Adrenal gland (tissue), 9 donors: ENCODE measurements at regions not wholly inside any gene's neighbourhood (a gene's known extent, or its start where the extent isn't known, plus 50 kb on each side); places are given as distances from the start of the nearest gene placed in this dataset.

Experiments used
- DNase-seq, 7 donors: peaks; one replicate each; pipeline ENCODE4 v3.0.0-alpha.2; 2019 to 2020
- H3K27ac ChIP-seq, 5 donors: fragments of 200-600 bp; sonication (generic) in 4 of 5; 1 replicate in 3 of 5; 2 replicates in 2 of 5; pipeline versions ENCODE4 v1.5.1 to v1.8.0; 2016 to 2020; ENCODE audit warnings: mild to moderate bottlenecking in 1 of 5
- H3K27me3 ChIP-seq: fragments of 200-600 bp; 2 replicates; pipeline ENCODE4 v1.8.0; 2021
- H3K36me3 ChIP-seq, 2 donors: fragments of 200-600 bp; replicated peaks in 1 of 2; 1 replicate in 1 of 2; 2 replicates in 1 of 2; pipeline versions ENCODE4 v1.5.1 to v1.8.0; 2018 to 2022
- H3K4me1 ChIP-seq, 2 donors: fragments of 200-600 bp; replicated peaks in 1 of 2; 1 replicate in 1 of 2; 2 replicates in 1 of 2; pipeline versions ENCODE4 v1.5.1 to v1.8.0; 2018 to 2021
- H3K4me3 ChIP-seq, 4 donors: fragments of 200-600 bp; sonication (generic) in 3 of 4; one replicate each; pipeline ENCODE4 v1.5.1; 2016 to 2018
- H3K9me3 ChIP-seq, 3 donors: fragments of 200-600 bp; sonication (generic) in 1 of 3; replicated peaks in 1 of 3; 1 replicate in 2 of 3; 2 replicates in 1 of 3; pipeline versions ENCODE4 v1.5.1 to v1.8.0; 2016 to 2021
- CTCF ChIP-seq, 6 experiments: fragments of 450-650 bp in 4 of 6; fragments of 200-600 bp in 2 of 6; sonication (generic) in 1 of 6; IDR thresholded peaks; 1 replicate in 5 of 6; 2 replicates in 1 of 6; pipeline versions ENCODE4 v1.5.1 to v1.8.0; 2016 to 2021; ENCODE audit warnings: antibody characterized with exemption in 6 of 6, mild to moderate bottlenecking in 2 of 6, moderate library complexity in 1 of 6
- POLR2A ChIP-seq, 2 donors: fragments of 450-650 bp; IDR thresholded peaks; one replicate each; pipeline ENCODE4 v1.6.1; 2017; ENCODE audit warnings: antibody characterized with exemption in 2 of 2, mild to moderate bottlenecking in 2 of 2, moderate library complexity in 1 of 2
- WGBS, 4 donors: extraction: QIAGEN DNeasy Blood & Tissue Kit in 2 of 4; methylation state at CpG; one replicate each; pipeline versions ENCODE4 v1.1.5 to v1.1.7; 2013 to 2017; 5-methylcytosine and 5-hydroxymethylcytosine counted together
- intact Hi-C, 2 donors: fragments of 100-400 bp; cut with DNase I; formaldehyde crosslinking; loops; one replicate each; pipeline versions ENCODE4 v1.14.1 to v1.15.0; 2022 to 2023
- donor health status: healthy with polysubstance abuse.
- donor health status: Bipolar disorder and iron deficiency.
- donor health status: DM: yes; HTN: yes; CAD: no.
- donor health status: DM: no; HTN: no; CAD: no.
- donor health status: DM: no; HTN: no; CAD: no.

- Histone ChIP-seq H3K27ac (no peak overlapping the region), H3K4me3 (no peak overlapping the region), H3K36me3 (no peaks in the 10 kb centered on the region), H3K27me3 (no peaks in the 10 kb centered on the region), H3K4me1 (no peaks in the 10 kb centered on the region), H3K9me3 (no peaks in the 10 kb centered on the region)
- intact Hi-C loops, result no loop called here
- 38 to 68% (median 60%) methylated on average over 1 of the region's 1 CpG for WGBS, 4 donors
- DNase-seq, result no peak
- TF ChIP-seq CTCF (IDR thresholded peaks at IDR 0.05) (no peak), POLR2A (IDR thresholded peaks at IDR 0.05) (no peak)
Measured at GRCh38 chr14:94975366-94975765, 182.0 kb downstream of the DICER1 start.

GRCh38 chr14:94974893-94975292, 182.4 kb downstream of the DICER1 start:
- no peaks in the 10 kb centered on the region for H3K4me1 ChIP-seq
- H3K27ac ChIP-seq, result no peak overlapping the region
- intact Hi-C loops, result no loop called here
- 45 to 58% (median 54%) methylated on average over 3 of the region's 3 CpGs for WGBS, 4 donors
- no peak for DNase-seq
- H3K36me3 ChIP-seq, result no peaks in the 10 kb centered on the region
- H3K9me3 ChIP-seq, result no peaks in the 10 kb centered on the region
- H3K4me3 ChIP-seq, result no peak overlapping the region
- no peak for TF ChIP-seq CTCF (IDR thresholded peaks at IDR 0.05)
- no peak for TF ChIP-seq POLR2A (IDR thresholded peaks at IDR 0.05)
- H3K27me3 ChIP-seq, result no peaks in the 10 kb centered on the region

GRCh38 chr14:94974422-94974821, 182.9 kb downstream of the DICER1 start:
- TF ChIP-seq POLR2A (IDR thresholded peaks at IDR 0.05) (no peak), CTCF (IDR thresholded peaks at IDR 0.05) (no peak)
- Histone ChIP-seq H3K27me3 (no peaks in the 10 kb centered on the region), H3K4me1 (no peaks in the 10 kb centered on the region), H3K36me3 (no peaks in the 10 kb centered on the region), H3K27ac (no peak overlapping the region), H3K4me3 (no peak overlapping the region), H3K9me3 (no peaks in the 10 kb centered on the region)
- no peak for DNase-seq
- intact Hi-C loops, result no loop called here
- 62 to 83% (median 78%) methylated on average over 2 of the region's 2 CpGs for WGBS, 4 donors

- DNase-seq, result no peak
- no peaks in the 10 kb centered on the region for H3K4me1 ChIP-seq
- WGBS, 4 donors, result 62 to 69% (median 66%) methylated on average over 10 of the region's 10 CpGs
- intact Hi-C loops, result no loop called here
- peak overlapping the region in 2 of 5 donors; percentile 2 to 22 for H3K27ac ChIP-seq
- H3K9me3 ChIP-seq, result no peaks in the 10 kb centered on the region
- TF ChIP-seq CTCF (IDR thresholded peaks at IDR 0.05) (no peak), POLR2A (IDR thresholded peaks at IDR 0.05) (no peak)
- H3K27me3 ChIP-seq, result no peaks in the 10 kb centered on the region
- H3K4me3 ChIP-seq, result no peak overlapping the region
- H3K36me3 ChIP-seq, result no peaks in the 10 kb centered on the region
Measured at GRCh38 chr14:94971750-94972149, 185.6 kb downstream of the DICER1 start.
